K562 (cell line): ENCODE measurements at regions not wholly inside any gene's neighbourhood (a gene's known extent, or its start where the extent isn't known, plus 50 kb on each side); places are given as distances from the start of the nearest gene placed in this dataset.

Experiments used
- ATAC-seq: fragments of 200-7000 bp; cut with Tn5 transposase; 3 replicates; pipeline ENCODE4 v1.9.1; 2020; ENCODE audit warnings: moderate library complexity
- BruUV-seq: library from RNA; stranded (reverse); fragments of 400-500 nt; replicated peaks from 2 replicates; lab custom pipeline; 2021; lab: Mats Ljungman, UMichigan
- CTCF ChIA-PET: fragments of 300-600 bp; formaldehyde crosslinking; extraction: SDS; loops from one replicate; lab custom pipeline; 2021; ENCODE audit warnings: low intra/inter-chr PET ratio; lab: Yijun Ruan, JAX
- POLR2A ChIA-PET: fragments of 300-600, 350-650 bp; sonication (Branson Sonifier 250); formaldehyde crosslinking; extraction: SDS; loops from one replicate; lab custom pipeline; 2021; ENCODE audit warnings: antibody characterized with exemption, inconsistent platforms; lab: Yijun Ruan, JAX
- DNase-seq, 4 experiments: peaks; one replicate each; pipeline versions ENCODE4 v3.0.0 to v3.0.0-alpha.2; 2011 to 2018; ENCODE audit warnings: low spot score in 3 of 4, mixed read lengths in 3 of 4; ENCODE audit errors: extremely low read depth in 1 of 4
- FAIRE-seq: peaks from 2 replicates; lab custom pipeline; 2011; peaks lifted over from hg19 to GRCh38; lab: Jason Lieb, UNC
- H2AFZ ChIP-seq: 2 replicates; pipeline ENCODE4 v1.6.0; 2011; ENCODE audit warnings: low read depth, low read length, control low read depth, inconsistent platforms
- H3K27ac ChIP-seq: fragments of 200-600 bp; 3 replicates; pipeline ENCODE4 v1.8.0; 2011; ENCODE audit warnings: low read depth, mild to moderate bottlenecking, control low read depth, inconsistent platforms, low read length, moderate library complexity, mixed read lengths; ENCODE audit errors: extremely low read depth
- H3K27me3 ChIP-seq, 2 experiments: fragments of 300-600 bp in 1 of 2; 2 replicates in 1 of 2; 3 replicates in 1 of 2; pipeline versions ENCODE4 v1.6.0 to v1.8.0; 2011; ENCODE audit warnings: inconsistent platforms in 2 of 2, low read length in 2 of 2, mild to moderate bottlenecking in 1 of 2, mixed read lengths in 1 of 2, moderate library complexity in 1 of 2; ENCODE audit not compliant: control insufficient read depth in 2 of 2, insufficient read depth in 2 of 2
- H3K36me3 ChIP-seq: fragments of 300-600 bp; 3 replicates; pipeline ENCODE4 v1.8.0; 2011; ENCODE audit warnings: mild to moderate bottlenecking, low read length, inconsistent platforms; ENCODE audit not compliant: control insufficient read depth, insufficient read depth
- H3K4me1 ChIP-seq, 2 experiments: fragments of 200-600 bp in 1 of 2; replicated peaks in 1 of 2; 2 replicates in 1 of 2; 3 replicates in 1 of 2; pipeline versions ENCODE4 v1.5.1 to v1.8.0; 2011; ENCODE audit warnings: inconsistent platforms in 2 of 2, low read length in 2 of 2, mild to moderate bottlenecking in 1 of 2, mixed read lengths in 1 of 2, moderate library complexity in 1 of 2; ENCODE audit not compliant: control insufficient read depth in 2 of 2, insufficient read depth in 2 of 2
- H3K4me2 ChIP-seq: 2 replicates; pipeline ENCODE4 v1.6.1; 2011; ENCODE audit warnings: low read length, control low read depth, inconsistent platforms, mixed read lengths; ENCODE audit not compliant: insufficient read depth
- H3K4me3 ChIP-seq: fragments of 200-600 bp; sonication (generic), shearing (Covaris generic); 2 replicates; pipeline ENCODE4 v1.5.1; 2016; ENCODE audit warnings: control low read depth, inconsistent platforms
- H3K79me2 ChIP-seq: fragments of 200-600 bp; 3 replicates; pipeline ENCODE4 v1.8.0; 2011; ENCODE audit warnings: low read length, inconsistent platforms; ENCODE audit not compliant: control insufficient read depth, insufficient read depth
- H3K9ac ChIP-seq, 2 experiments: 2 replicates each; pipeline versions ENCODE4 v1.6.0 to v1.6.1; 2011; ENCODE audit warnings: low read depth in 2 of 2, low read length in 2 of 2, control low read depth in 1 of 2, inconsistent platforms in 1 of 2, mild to moderate bottlenecking in 1 of 2, mixed read lengths in 1 of 2; ENCODE audit not compliant: insufficient read depth in 1 of 2
- H3K9me1 ChIP-seq: one replicate; pipeline ENCODE4 v1.6.0; 2011; ENCODE audit warnings: inconsistent platforms, mild to moderate bottlenecking, low read length, moderate library complexity; ENCODE audit not compliant: control insufficient read depth, insufficient read depth
- H3K9me3 ChIP-seq: replicated peaks from 2 replicates; pipeline ENCODE4 v1.5.1; 2011; ENCODE audit warnings: low read depth, low read length, inconsistent platforms; ENCODE audit not compliant: control insufficient read depth, insufficient read depth
- H4K20me1 ChIP-seq: replicated peaks from 2 replicates; pipeline ENCODE4 v1.6.1; 2011; ENCODE audit warnings: low read length, inconsistent platforms, mixed read lengths; ENCODE audit not compliant: control insufficient read depth, insufficient read depth
- KDM5B ChIP-seq: fragments of 200-600 bp; sonication (generic); IDR thresholded peaks from 2 replicates; pipeline ENCODE4 v1.6.1; 2012; ENCODE audit warnings: low read depth, mild to moderate bottlenecking, moderate library complexity, low read length, control low read depth, inconsistent platforms; ENCODE audit not compliant: insufficient replicate concordance
- NONO ChIP-seq, 2 experiments: fragments of 200-400 bp in 1 of 2; fragments of 450-650 bp in 1 of 2; formaldehyde crosslinking in 1 of 2; IDR thresholded peaks; 2 replicates each; pipeline ENCODE4 v1.6.1; 2017; ENCODE audit warnings: low read depth in 2 of 2, mild to moderate bottlenecking in 2 of 2, moderate library complexity in 2 of 2, low read length in 1 of 2
- SMARCE1 ChIP-seq: fragments of 450-650 bp; IDR thresholded peaks from 2 replicates; pipeline ENCODE4 v1.7.1; 2016; ENCODE audit warnings: mild to moderate bottlenecking
- TAF9B ChIP-seq: fragments of 450-650 bp; IDR thresholded peaks from 2 replicates; pipeline ENCODE4 v1.6.1; 2018; ENCODE audit warnings: mild to moderate bottlenecking; ENCODE audit not compliant: partially characterized antibody
- TARDBP ChIP-seq: fragments of 450-650 bp; IDR thresholded peaks from 2 replicates; pipeline ENCODE4 v1.6.1; 2016
- TSC22D4 ChIP-seq: fragments of 450-650 bp; IDR thresholded peaks from 2 replicates; pipeline ENCODE4 v1.6.1; 2016; ENCODE audit warnings: missing genetic modification characterization, missing biosample characterization, control low read depth
- ZBTB8A ChIP-seq: fragments of 450-650 bp; IDR thresholded peaks from 2 replicates; pipeline ENCODE4 v1.6.1; 2018; ENCODE audit warnings: mild to moderate bottlenecking, moderate library complexity; ENCODE audit not compliant: partially characterized antibody
- ZNF274 ChIP-seq: IDR thresholded peaks from 2 replicates; pipeline ENCODE4 v1.6.1; 2011; ENCODE audit warnings: low read depth, mild to moderate bottlenecking, low read length, moderate library complexity, borderline replicate concordance
- ZNF311 ChIP-seq: fragments of 250-450 bp; sonication (Bioruptor Pico); IDR thresholded peaks from 2 replicates; pipeline ENCODE4 v1.4.0; 2020; ENCODE audit warnings: mild to moderate bottlenecking, moderate library complexity
- ZNF589 ChIP-seq: fragments of 200-800 bp; sonication (Bioruptor generic); IDR thresholded peaks from 2 replicates; pipeline ENCODE4 v1.6.1; 2016; ENCODE audit warnings: low read depth, missing genetic modification characterization, missing compliant biosample characterization
- WGBS: fragments of 100-300 bp; shearing (Covaris generic); methylation state at CpG from one replicate; pipeline ENCODE4 v1.1.6; 2016; ENCODE audit warnings: low coverage, mixed read lengths; ENCODE audit not compliant: insufficient coverage; ENCODE audit errors: missing lambda C conversion rate; 5-methylcytosine and 5-hydroxymethylcytosine counted together
- in situ Hi-C: fragments of 300-500 bp; cut with MboI; formaldehyde crosslinking; loops from 4 replicates; pipeline ENCODE4 v1.15.0; 2018; ENCODE audit warnings: inconsistent platforms, mixed read lengths
- intact Hi-C: fragments of 100-400 bp; cut with micrococcal nuclease; formaldehyde crosslinking; loops from 2 replicates; pipeline ENCODE4 v1.14.2; 2022
- TF ChIP-seq, protein P1 (sequence below): fragments of 450-650 bp; conservative IDR thresholded peaks from 2 replicates; pipeline ENCODE4 v1.6.1; 2016; ENCODE audit warnings: missing genetic modification characterization, low read depth, mild to moderate bottlenecking, control low read depth, missing compliant biosample characterization
- TF ChIP-seq, protein P2 (sequence below): sonication (generic); formaldehyde crosslinking; IDR thresholded peaks from 2 replicates; pipeline ENCODE4 v1.5.0; 2020; ENCODE audit warnings: missing genetic modification reagents

DNA sequence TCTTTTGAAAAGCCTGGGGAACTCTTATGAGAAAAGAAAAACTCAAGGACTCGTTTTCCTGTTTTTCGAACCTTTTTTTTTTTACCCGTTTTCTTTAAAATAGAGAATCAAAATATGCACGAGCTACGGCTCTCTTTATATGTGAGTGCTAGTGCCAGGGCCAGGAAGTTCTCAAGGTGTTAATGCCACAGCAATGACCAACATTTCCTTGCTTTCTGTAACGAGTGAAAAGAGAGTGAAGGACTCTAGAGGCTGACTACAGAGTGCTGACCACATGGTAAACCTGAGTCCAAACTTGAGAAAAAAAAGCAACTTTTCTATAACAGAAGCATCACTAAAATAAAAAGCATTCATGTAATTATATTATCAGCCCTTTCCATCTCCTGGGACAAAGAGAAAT, 102.2 kb upstream of the SLC28A3 start:
- Histone ChIP-seq H3K9me1 (no peaks in the 10 kb centered on the region), H3K27ac (no peak overlapping the region), H2AFZ (no peak overlapping the region), H3K36me3 (no peaks in the 10 kb centered on the region), H3K79me2 (no peaks in the 10 kb centered on the region), H3K4me1 (no peaks in the 10 kb centered on the region; a peak in 1 of 5 replicates), H3K4me3 (no peak overlapping the region), H4K20me1 (no peaks in the 10 kb centered on the region), H3K9ac (no peak overlapping the region), H3K9me3 (no peaks in the 10 kb centered on the region), H3K27me3 (no peaks in the 10 kb centered on the region), H3K4me2 (no peak overlapping the region)
- ATAC-seq = no peak
- CTCF ChIA-PET = no interaction called here
- no TSS peak for BruUV-seq
- no peak for DNase-seq
- 6% methylated on average over 6 of the region's 6 CpGs for WGBS
- in situ Hi-C loops = no loop called here
- no peak for FAIRE-seq
- intact Hi-C loops = no loop called here
- POLR2A ChIA-PET = no interaction called here
- TF ChIP-seq ZNF589 (CRISPR knock-in tag) (no peak), SMARCE1 (no peak), TARDBP (no peak), ZNF311 (CRISPR knock-in tag) (no peak), TSC22D4 (tag) (no peak), ZBTB8A (no peak), KDM5B (no peak), NONO (IDR thresholded peaks at IDR 0.05; ENCODE audit: low read depth in 2 of 2, low read length in 1 of 2) (no peak), ZNF274 (no peak), TAF9B (no peak)
- TF ChIP-seq, protein P1, sequence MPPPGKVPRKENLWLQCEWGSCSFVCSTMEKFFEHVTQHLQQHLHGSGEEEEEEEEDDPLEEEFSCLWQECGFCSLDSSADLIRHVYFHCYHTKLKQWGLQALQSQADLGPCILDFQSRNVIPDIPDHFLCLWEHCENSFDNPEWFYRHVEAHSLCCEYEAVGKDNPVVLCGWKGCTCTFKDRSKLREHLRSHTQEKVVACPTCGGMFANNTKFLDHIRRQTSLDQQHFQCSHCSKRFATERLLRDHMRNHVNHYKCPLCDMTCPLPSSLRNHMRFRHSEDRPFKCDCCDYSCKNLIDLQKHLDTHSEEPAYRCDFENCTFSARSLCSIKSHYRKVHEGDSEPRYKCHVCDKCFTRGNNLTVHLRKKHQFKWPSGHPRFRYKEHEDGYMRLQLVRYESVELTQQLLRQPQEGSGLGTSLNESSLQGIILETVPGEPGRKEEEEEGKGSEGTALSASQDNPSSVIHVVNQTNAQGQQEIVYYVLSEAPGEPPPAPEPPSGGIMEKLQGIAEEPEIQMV (tag) = no peak
- TF ChIP-seq, protein P2, sequence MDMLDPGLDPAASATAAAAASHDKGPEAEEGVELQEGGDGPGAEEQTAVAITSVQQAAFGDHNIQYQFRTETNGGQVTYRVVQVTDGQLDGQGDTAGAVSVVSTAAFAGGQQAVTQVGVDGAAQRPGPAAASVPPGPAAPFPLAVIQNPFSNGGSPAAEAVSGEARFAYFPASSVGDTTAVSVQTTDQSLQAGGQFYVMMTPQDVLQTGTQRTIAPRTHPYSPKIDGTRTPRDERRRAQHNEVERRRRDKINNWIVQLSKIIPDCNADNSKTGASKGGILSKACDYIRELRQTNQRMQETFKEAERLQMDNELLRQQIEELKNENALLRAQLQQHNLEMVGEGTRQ (CRISPR knock-in tag) = no peak
